WTC11 (cell line): ENCODE measurements at regions not wholly inside any gene's neighbourhood (a gene's known extent, or its start where the extent isn't known, plus 50 kb on each side); places are given as distances from the start of the nearest gene placed in this dataset.

Experiments used
- ATAC-seq: fragments of 200-7000 bp; cut with Tn5 transposase; 2 replicates; pipeline ENCODE4 v1.10.0; 2021; ENCODE audit warnings: mild to moderate bottlenecking, moderate library complexity
- CTCF ChIA-PET: fragments of 300-600 bp; sonication (Branson Sonifier 250); formaldehyde crosslinking; loops from one replicate; lab custom pipeline; 2021; ENCODE audit warnings: antibody characterized with exemption; lab: Charles Lee
- POLR2A ChIA-PET: fragments of 350-600 bp; sonication (Branson Sonifier 250); formaldehyde crosslinking; loops from one replicate; lab custom pipeline; 2021; ENCODE audit warnings: antibody characterized with exemption; lab: Charles Lee
- DNase-seq: peaks from one replicate; pipeline ENCODE4 v3.0.0; 2021; ENCODE audit warnings: low spot score
- H3K27ac Mint-ChIP-seq: 2 replicates; pipeline ENCODE4 v1.8.0; 2021; ENCODE audit warnings: mixed read lengths
- H3K27me3 Mint-ChIP-seq: 2 replicates; pipeline ENCODE4 v1.8.0; 2021; ENCODE audit warnings: low read depth, mild to moderate bottlenecking, moderate library complexity, mixed read lengths
- H3K36me3 Mint-ChIP-seq: 2 replicates; pipeline ENCODE4 v1.8.0; 2021; ENCODE audit warnings: mixed read lengths
- H3K4me1 Mint-ChIP-seq: 2 replicates; pipeline ENCODE4 v1.8.0; 2022; ENCODE audit warnings: mixed read lengths
- H3K4me3 Mint-ChIP-seq: 2 replicates; pipeline ENCODE4 v1.8.0; 2021; ENCODE audit warnings: mild to moderate bottlenecking, moderate library complexity, mixed read lengths
- H3K9me3 Mint-ChIP-seq: 2 replicates; pipeline ENCODE4 v1.8.0; 2021; ENCODE audit warnings: mixed read lengths
- ATF6 ChIP-seq: sonication (generic); formaldehyde crosslinking; IDR thresholded peaks from 2 replicates; pipeline ENCODE4 v1.8.1; 2023; ENCODE audit warnings: mild to moderate bottlenecking, missing genetic modification reagents
- MXD4 ChIP-seq: fragments of 250-450 bp; sonication (Bioruptor Pico); IDR thresholded peaks from 2 replicates; pipeline ENCODE4 v1.8.0; 2021; ENCODE audit warnings: mild to moderate bottlenecking, moderate library complexity, borderline replicate concordance
- NFE2L1 ChIP-seq: sonication (generic); formaldehyde crosslinking; IDR thresholded peaks from 2 replicates; pipeline ENCODE4 v1.8.1; 2023; ENCODE audit warnings: missing genetic modification reagents
- USF1 ChIP-seq: sonication (generic); formaldehyde crosslinking; IDR thresholded peaks from 2 replicates; pipeline ENCODE4 v1.8.0; 2022; ENCODE audit warnings: mild to moderate bottlenecking, missing genetic modification reagents
- ZMAT4 ChIP-seq: fragments of 250-450 bp; sonication (Bioruptor Pico); IDR thresholded peaks from 2 replicates; pipeline ENCODE4 v1.9.0; 2021; ENCODE audit warnings: mild to moderate bottlenecking
- ZNF232 ChIP-seq: sonication (generic); formaldehyde crosslinking; IDR thresholded peaks from 2 replicates; pipeline ENCODE4 v1.8.0; 2022; ENCODE audit warnings: mild to moderate bottlenecking, missing genetic modification reagents
- ZNF263 ChIP-seq: sonication (generic); formaldehyde crosslinking; IDR thresholded peaks from 2 replicates; pipeline ENCODE4 v1.8.1; 2022; ENCODE audit warnings: low read depth, mild to moderate bottlenecking, moderate library complexity, missing genetic modification reagents
- ZNF281 ChIP-seq: sonication (generic); formaldehyde crosslinking; IDR thresholded peaks from 2 replicates; pipeline ENCODE4 v1.8.0; 2023; ENCODE audit warnings: mild to moderate bottlenecking, missing genetic modification reagents
- ZNF512 ChIP-seq: sonication (generic); formaldehyde crosslinking; IDR thresholded peaks from 2 replicates; pipeline ENCODE4 v1.8.1; 2022; ENCODE audit warnings: missing genetic modification reagents, borderline replicate concordance
- TF ChIP-seq, protein P1 (sequence below): sonication (generic); formaldehyde crosslinking; IDR thresholded peaks from 2 replicates; pipeline ENCODE4 v1.8.1; 2022; ENCODE audit warnings: low read depth, mild to moderate bottlenecking, moderate library complexity, missing genetic modification reagents, borderline replicate concordance
- TF ChIP-seq, protein P2 (sequence below): fragments of 250-450 bp; sonication (Bioruptor Pico); IDR thresholded peaks from 2 replicates; pipeline ENCODE4 v2.1.2; 2022; ENCODE audit warnings: mild to moderate bottlenecking, moderate library complexity
- TF ChIP-seq, protein P3 (sequence below): sonication (generic); formaldehyde crosslinking; IDR thresholded peaks from 2 replicates; pipeline ENCODE4 v1.8.1; 2022; ENCODE audit warnings: mild to moderate bottlenecking, missing genetic modification reagents, moderate library complexity, borderline replicate concordance

GRCh38 chr10:78175444-78176015, 141.9 kb downstream of the RPS24 start (continued):
- TF ChIP-seq ZNF512 (CRISPR knock-in tag), result no peak
- TF ChIP-seq, protein P1, sequence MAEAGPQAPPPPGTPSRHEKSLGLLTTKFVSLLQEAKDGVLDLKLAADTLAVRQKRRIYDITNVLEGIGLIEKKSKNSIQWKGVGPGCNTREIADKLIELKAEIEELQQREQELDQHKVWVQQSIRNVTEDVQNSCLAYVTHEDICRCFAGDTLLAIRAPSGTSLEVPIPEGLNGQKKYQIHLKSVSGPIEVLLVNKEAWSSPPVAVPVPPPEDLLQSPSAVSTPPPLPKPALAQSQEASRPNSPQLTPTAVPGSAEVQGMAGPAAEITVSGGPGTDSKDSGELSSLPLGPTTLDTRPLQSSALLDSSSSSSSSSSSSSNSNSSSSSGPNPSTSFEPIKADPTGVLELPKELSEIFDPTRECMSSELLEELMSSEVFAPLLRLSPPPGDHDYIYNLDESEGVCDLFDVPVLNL, result no peak
- no peak for TF ChIP-seq MXD4 (CRISPR knock-in tag)
- TF ChIP-seq, all 79 proteins: peak for 0

DNA sequence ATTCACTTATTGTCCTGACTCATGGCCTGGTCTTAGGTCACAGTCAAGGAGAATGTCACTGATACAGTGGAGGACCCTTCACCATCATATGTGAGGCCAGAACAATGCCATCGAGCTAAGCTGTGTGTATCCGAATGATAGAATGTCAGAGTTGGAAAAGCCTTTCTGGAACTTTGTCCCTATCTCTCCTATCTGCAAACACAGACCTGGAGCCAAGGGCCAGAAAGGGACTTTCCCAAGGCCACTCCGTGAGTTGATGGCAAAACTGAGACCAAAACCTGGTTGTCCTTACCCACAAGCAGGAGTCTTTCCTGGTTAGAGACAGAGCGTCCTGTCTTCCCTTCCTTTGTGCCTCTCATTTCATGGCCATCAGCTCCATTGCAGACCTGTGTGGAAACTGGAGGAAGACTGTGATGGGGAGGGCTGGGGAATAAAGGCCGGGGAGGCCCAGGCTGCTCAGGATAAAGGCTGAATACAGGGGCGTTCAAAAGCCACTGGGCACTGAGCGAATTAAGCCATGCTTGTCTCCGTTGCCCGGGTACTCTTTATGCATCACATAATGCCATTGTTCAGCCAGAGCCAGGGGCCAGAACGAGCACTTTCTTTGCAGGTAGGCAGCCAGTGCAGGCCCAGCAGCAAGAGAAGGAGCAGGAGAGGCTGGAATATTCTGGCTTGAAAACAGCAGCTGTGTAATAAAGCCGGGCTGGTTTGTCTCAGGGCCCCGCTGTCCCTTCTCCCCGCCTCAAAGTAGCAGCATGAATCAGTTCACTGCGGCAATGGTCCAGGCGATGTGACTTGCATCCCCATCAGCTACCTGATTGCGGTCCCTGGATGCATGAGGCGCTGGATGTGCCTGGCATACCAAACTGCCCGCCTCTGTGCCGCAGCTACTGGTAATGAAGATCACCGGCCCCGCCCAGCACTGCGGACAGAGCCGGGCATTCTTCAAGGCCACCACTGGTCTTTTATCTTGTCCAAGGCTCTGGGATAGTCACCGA, 143.0 kb downstream of the RPS24 start:
- Mint-ChIP-seq H3K4me1 (peaks cover 52% of the 10 kb centered on the region), H3K4me3 (no peak overlapping the region), H3K27me3 (peaks cover 11% of the 10 kb centered on the region), H3K36me3 (no peaks in the 10 kb centered on the region), H3K27ac (no peak overlapping the region), H3K9me3 (no peaks in the 10 kb centered on the region)
- ChIA-PET CTCF (interaction anchor here (0.8 to 2.7 kb wide), 2 partner anchors 129 to 481 kb away, joined by 3 to 19 read pairs; no protein-coding TSS in a partner anchor), POLR2A (no interaction called here)
- no peak for DNase-seq
- TF ChIP-seq ZNF232 (CRISPR knock-in tag) (no peak), USF1 (no peak)
- TF ChIP-seq, all 79 proteins: peak for 0
- no peak for ATAC-seq

DNA sequence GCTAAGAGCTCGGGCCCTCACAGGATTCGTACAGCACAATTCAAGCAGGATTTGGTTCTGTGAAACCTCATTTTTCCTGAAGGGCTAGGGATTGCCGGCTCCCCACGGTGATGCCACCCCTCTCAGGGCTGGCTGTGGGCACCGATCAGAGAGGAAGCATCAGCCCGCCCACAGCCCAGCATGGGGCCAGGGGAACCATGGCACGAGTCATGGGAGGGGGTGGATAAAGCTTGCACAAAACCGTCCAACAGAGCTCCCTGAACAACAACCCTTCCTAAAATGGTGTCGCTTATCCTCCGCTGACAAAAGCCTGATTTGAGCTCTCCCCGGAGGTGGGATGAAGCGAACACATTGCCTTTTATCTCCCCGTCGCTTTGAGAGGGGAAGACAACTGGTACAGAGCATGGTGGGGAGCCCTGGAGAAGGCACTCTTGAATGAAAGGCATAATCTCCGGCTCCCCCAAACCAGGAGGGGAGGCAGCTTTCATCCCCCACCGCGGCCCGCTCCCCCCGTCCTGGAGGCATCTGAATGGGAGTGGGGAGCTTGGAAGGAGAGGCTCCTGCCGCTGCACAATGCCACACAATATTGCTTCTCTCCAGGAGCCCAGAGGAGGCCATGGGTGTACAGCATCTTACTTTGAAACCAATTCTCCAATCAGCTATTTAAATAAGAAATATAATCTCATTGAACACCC, 144.0 kb downstream of the RPS24 start:
- no peak for TF ChIP-seq NFE2L1 (CRISPR knock-in tag)
- peaks cover 11% of the 10 kb centered on the region for H3K27me3 Mint-ChIP-seq
- ATAC-seq (no peak), DNase-seq (no peak)
- no peak overlapping the region for H3K4me3 Mint-ChIP-seq
- POLR2A ChIA-PET, result no interaction called here
- H3K4me1 Mint-ChIP-seq, result peaks cover 42% of the 10 kb centered on the region
- no peak overlapping the region for H3K27ac Mint-ChIP-seq
- CTCF ChIA-PET, result interaction anchor here (1.0 to 2.7 kb wide), 3 partner anchors 82 to 466 kb away, joined by 3 to 19 read pairs (median 4); no protein-coding TSS in a partner anchor
- H3K9me3 Mint-ChIP-seq, result no peaks in the 10 kb centered on the region
- H3K36me3 Mint-ChIP-seq, result no peaks in the 10 kb centered on the region

DNA sequence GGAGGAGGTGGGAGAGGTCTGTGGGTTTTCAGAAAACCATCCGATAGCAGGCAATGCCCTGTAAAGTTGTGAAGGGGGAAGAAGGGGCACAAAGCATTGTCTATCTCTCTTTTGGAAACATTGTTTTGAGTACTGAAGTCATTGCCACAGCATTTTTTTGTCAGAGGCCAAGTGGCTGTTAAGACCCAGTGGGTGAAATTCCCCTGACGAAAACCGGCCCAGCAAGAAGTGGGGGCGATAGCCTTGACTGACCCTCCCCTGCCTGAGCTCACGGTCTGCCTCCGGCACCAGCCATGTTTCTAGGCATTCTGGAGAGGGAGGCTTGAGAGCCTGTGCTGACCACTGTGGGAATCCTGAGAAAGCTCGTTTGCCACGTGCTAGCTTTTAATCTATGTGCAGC, 144.7 kb downstream of the RPS24 start:
- no peak for DNase-seq
- ChIA-PET POLR2A (no interaction called here), CTCF (interaction anchor here (1.0 to 2.7 kb wide), 3 partner anchors 82 to 467 kb away, joined by 3 to 19 read pairs (median 4); no protein-coding TSS in a partner anchor)
- Mint-ChIP-seq H3K4me3 (no peak overlapping the region), H3K36me3 (no peaks in the 10 kb centered on the region), H3K27ac (no peak overlapping the region), H3K9me3 (no peaks in the 10 kb centered on the region), H3K4me1 (peaks cover 36% of the 10 kb centered on the region), H3K27me3 (peaks cover 7% of the 10 kb centered on the region)
- no peak for ATAC-seq
- TF ChIP-seq ZMAT4, result no peak
- TF ChIP-seq, protein P2, sequence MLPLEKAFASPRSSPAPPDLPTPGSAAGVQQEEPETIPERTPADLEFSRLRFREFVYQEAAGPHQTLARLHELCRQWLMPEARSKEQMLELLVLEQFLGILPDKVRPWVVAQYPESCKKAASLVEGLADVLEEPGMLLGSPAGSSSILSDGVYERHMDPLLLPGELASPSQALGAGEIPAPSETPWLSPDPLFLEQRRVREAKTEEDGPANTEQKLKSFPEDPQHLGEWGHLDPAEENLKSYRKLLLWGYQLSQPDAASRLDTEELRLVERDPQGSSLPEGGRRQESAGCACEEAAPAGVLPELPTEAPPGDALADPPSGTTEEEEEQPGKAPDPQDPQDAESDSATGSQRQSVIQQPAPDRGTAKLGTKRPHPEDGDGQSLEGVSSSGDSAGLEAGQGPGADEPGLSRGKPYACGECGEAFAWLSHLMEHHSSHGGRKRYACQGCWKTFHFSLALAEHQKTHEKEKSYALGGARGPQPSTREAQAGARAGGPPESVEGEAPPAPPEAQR (CRISPR knock-in tag), result no peak
- no peak for TF ChIP-seq ZNF281 (CRISPR knock-in tag)
- TF ChIP-seq, protein P3, sequence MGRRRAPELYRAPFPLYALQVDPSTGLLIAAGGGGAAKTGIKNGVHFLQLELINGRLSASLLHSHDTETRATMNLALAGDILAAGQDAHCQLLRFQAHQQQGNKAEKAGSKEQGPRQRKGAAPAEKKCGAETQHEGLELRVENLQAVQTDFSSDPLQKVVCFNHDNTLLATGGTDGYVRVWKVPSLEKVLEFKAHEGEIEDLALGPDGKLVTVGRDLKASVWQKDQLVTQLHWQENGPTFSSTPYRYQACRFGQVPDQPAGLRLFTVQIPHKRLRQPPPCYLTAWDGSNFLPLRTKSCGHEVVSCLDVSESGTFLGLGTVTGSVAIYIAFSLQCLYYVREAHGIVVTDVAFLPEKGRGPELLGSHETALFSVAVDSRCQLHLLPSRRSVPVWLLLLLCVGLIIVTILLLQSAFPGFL, result no peak
- no peak for TF ChIP-seq ZNF263 (CRISPR knock-in tag)
- no peak for TF ChIP-seq NFE2L1 (CRISPR knock-in tag)
- no peak for TF ChIP-seq ATF6 (CRISPR knock-in tag)
